ENCODE measurements at regions not wholly inside any gene's neighbourhood (a gene's known extent, or its start where the extent isn't known, plus 50 kb on each side); places are given as distances from the start of the nearest gene placed in this dataset.
A peak's percentile ranks its signal among the peaks of the same experiment; 100 is the strongest.
"Not testable (repeated sequence)": the region's sequence is repeated elsewhere in the genome, so short reads cannot be mapped to it uniquely, and the experiment has no call there.

DNA sequence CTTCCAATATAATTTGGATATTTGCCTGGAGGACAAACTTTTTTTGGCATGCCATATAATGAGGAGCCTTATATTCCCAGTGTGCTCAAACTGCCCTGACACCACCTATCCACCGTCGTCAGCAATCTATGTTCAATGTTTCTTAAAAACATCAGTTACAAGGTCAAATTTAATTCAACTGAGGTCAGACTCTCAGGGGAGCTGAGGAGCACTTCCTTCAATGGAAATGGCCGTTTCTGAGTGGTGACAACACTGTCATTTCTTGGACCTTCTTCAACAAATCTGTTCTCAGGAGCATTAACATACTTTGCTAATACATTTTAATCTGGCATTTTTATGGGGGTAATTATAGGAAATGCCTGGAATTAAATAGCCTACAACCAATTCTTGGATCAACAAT is 90.8 kb upstream of the FBXO28 start:
- DNase-seq = not testable (repeated sequence)

DNA sequence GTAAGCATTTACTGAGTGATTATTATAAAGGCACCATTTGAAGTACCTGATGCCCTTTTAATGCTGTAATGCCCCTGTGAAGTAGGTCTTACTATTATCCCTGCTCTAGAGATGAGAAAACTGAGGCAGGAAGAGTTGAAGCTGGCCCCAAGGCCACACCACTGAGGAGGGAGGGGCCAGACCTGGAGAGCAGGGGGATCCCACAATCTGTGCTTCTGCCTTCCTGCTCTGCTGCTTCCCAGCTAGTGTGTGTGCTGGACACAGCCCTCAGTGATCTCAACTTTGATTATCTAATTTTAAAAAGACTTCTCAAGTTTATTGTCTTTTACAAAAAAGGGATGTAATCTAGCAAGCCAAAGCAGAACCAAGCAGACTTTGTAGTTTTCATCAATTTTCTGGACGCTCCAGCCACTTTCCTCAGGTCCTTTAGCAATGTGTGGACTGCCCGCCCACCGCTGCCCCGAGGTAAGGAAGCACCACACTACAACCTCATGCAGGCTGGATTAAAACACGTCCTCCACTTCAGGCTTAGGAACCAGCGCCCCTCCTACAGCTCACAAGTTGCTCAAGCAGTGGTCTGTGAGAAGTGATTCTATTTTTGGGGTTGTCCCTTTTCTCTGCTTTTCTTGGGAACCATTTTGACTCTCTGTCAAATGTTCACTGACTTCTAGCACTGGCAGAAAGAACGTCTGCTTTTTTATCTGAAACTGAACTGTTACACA is 91.5 kb upstream of the FBXO28 start:
- not testable (repeated sequence) for DNase-seq

DNA sequence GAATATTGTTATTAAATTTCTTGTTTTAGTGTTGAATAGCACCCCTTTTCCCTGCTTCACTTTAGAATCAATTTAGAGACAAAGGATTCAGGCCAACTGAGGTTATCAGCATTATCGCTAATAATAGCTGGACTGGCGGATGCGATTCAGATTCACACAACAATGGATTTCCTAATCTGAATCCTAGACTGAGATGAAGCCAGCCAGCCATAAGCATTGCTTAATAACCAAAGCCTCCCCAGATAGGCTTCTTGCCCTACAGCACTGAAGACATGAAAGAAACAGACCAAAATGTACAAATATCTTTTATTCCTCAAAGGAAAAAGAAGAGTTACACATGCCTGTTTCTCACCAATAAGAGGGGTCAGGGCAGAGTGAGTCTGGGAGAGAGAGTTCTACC is 94.0 kb upstream of the FBXO28 start:
- not testable (repeated sequence) for DNase-seq

- DNase-seq = not testable (repeated sequence)
Measured at GRCh38 chr1:224015782-224016181, 98.1 kb upstream of the FBXO28 start.

DNA sequence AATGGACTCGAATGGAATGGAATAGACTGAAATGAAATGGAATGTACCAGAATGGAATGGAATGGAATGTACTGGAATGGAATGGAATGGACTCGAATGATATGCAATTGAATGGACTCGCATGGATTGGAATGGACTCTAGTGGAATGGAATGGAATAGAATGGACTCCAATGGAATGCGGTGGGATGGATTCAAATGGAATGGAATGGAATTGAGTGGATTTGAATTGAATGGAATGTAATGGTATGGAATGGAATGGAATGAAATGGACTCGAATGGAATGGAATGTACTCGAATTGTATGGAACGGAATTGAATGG is 99.6 kb upstream of the FBXO28 start:
- no peak for DNase-seq

GRCh38 chr1:224013626-224014329 is 100.1 kb upstream of the FBXO28 start:
- not testable (repeated sequence) for DNase-seq

DNA sequence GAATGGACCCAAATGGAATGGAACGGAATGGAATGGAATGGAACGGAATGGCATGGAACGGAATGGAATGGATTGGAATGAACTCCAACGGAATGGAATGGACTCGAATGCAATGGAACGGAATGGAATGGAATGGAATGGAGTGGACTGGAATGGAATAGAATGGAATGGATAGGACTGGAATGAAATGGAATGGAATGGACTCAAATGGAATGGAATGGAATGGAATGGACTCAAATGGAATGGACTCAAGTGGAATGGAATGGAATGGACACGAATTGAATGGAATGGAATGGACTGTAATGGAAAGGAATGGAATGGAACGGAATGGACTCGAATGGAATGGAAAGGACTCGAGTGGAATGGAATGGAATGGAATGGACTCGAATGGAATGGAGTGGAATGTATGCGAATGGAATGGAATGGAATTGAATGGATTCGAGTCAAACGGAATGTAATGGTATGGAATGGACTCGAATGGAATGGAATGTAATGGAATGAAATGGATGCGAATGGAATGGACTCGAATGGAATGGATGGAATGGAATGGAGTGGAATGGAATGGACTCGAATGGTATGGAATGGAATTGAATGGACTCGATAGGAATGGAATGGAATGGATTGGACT is 101.0 kb upstream of the FBXO28 start:
- DNase-seq = not testable (repeated sequence)

DNA sequence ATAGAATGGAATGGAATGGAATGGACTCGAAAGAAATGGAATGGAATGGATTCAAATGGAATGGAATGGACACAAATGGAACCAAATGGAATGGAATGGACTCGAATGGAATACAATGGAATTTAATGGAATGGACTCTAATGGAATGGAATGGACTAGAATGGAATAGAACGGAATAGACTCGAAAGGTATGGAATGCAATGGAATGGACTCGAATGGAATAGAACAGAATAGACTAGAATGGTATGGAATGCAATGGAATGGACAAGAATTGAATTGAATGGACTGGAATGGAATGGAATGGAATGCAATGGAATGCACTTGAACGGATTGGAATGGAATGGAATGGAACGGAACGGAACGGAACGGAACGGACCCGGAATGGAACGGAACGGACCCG is 101.7 kb upstream of the FBXO28 start:
- not testable (repeated sequence) for DNase-seq

- DNase-seq = not testable (repeated sequence)
Measured at GRCh38 chr1:224011751-224012150, 102.2 kb upstream of the FBXO28 start.

DNA sequence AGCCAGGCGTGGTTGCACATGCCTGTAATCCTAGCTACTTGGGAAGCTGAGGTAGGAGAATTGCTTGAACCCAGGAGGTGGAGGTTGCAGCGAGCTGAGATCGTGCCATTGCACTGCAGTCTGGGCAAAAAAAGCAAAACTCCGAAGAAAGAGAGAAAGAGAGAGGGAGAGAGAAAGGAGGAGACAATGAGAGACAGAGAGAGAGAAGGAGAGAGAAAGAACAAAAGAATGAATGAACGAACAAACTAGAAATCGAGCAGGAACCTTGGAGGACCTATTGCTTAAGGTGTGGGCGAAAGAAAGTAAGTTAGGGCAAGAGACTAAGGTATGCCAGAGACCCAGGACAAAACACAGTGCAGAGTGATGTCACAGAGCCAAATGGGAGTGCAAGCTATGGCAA is 102.8 kb upstream of the FBXO28 start:
- DNase-seq = not testable (repeated sequence)

- not testable (repeated sequence) for DNase-seq
Measured at GRCh38 chr1:224005973-224006372, 107.9 kb upstream of the FBXO28 start.

GRCh38 chr1:224004552-224005315 is 109.2 kb upstream of the FBXO28 start:
- DNase-seq = peak; percentile 26

GRCh38 chr1:224003896-224004295 is 110.0 kb upstream of the FBXO28 start:
- not testable (repeated sequence) for DNase-seq

GRCh38 chr1:224001757-224002156 is 112.2 kb upstream of the FBXO28 start:
- DNase-seq = not testable (repeated sequence)

- not testable (repeated sequence) for DNase-seq
Measured at GRCh38 chr1:223999761-224000160, 114.2 kb upstream of the FBXO28 start.

GRCh38 chr1:223998676-223999455 is 115.0 kb upstream of the FBXO28 start:
- not testable (repeated sequence) for DNase-seq

DNA sequence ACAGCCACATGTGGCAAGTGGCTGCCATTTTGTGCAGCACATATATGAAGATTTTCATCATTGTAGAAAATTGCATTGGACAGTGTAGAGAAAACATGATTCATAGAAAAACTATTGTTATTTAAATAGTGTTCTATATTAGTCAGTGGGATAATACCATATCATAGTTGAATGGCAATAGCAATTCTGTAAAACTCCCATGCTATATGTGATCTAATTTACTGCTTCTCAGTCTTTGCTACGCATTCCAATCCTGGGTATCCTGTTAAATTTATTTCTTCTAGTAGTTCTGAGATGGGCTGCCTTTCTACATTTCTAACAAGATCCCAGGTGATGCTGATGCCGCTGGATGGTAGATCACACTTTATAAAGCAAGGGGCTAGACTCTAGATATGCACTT is 117.5 kb upstream of the FBXO28 start:
- DNase-seq = not testable (repeated sequence)

GRCh38 chr1:223992456-223993246 is 121.3 kb upstream of the FBXO28 start:
- peak; percentile 92 for DNase-seq

GRCh38 chr1:223991297-223991857 is 122.5 kb upstream of the FBXO28 start:
- not testable (repeated sequence) for DNase-seq

DNA sequence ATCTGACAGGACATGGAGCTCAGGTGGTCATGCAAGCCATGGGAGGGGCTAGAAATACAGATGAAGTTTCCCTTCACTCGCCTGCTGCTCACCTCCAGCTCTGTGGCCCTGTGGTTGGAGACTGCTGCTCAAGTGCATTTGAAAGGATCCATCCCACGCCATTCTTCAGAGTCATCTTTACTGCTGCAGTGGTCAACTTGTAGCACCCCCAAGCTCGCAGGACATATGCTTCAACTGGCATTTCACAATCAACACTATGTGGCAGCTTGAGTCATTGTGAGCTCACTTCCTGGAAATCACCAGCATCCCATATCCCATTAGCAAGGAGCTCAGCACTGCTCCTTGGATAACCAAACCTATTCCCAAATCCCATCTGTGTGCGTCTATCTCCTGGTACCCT is 116.2 kb upstream of the TP53BP2 start:
- DNase-seq = peak; percentile 1

GRCh38 chr1:223952801-223953200 is 107.1 kb upstream of the TP53BP2 start:
- DNase-seq = not testable (repeated sequence)

All from NCI-H226 (cell line).